ENCODE measurements at regions not wholly inside any gene's neighbourhood (a gene's known extent, or its start where the extent isn't known, plus 50 kb on each side); places are given as distances from the start of the nearest gene placed in this dataset.

DNA sequence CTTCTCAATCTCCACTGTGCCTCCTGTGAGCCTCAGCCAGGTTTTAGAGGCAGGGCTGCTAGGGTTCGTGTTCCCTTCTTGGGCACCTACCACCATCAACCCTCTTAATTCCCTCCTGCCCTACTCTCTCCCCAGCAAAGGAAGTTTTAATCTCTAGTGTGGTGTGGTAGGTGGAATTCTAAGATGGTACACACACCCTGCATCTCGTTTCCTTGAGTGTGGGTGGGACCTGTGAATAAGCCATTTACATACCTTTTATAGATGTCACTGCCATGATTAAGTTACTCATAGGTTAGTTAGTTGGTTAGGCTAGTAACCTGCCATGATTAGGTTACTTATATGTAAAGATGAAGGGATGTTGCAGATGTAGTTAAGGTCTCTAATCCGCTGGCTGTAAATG, 114.8 kb upstream of the VRK1 start:
- dilution Hi-C loops (cut with MboI; ENCODE audit: extremely low pct_ligation_motif_present, low sequenced_read_pairs) (no loop called here), intact Hi-C loops (cut with micrococcal nuclease) (no loop called here)
- H3K9ac ChIP-seq (replicated peaks; ENCODE audit: extremely low read depth, insufficient read depth, low read length), result no peak overlapping the region
- no peak overlapping the region for H3K4me3 ChIP-seq (replicated peaks in 1 of 3; ENCODE audit: insufficient read depth in 1 of 3, low read depth in 1 of 3, low read length in 3 of 3)
- DNase-seq (ENCODE audit: low read depth, low spot score) (no peak), FAIRE-seq (no peak)
- H2AFZ ChIP-seq (ENCODE audit: low read depth, low read length), result no peak overlapping the region
- BruUV-seq (replicated peaks), result no TSS peak
- H3K4me1 ChIP-seq (ENCODE audit: control insufficient read depth, extremely low read depth, insufficient read depth, low read length), result no peaks in the 10 kb centered on the region
- CTCF ChIA-PET, result no interaction called here
- no peaks in the 10 kb centered on the region for H3K79me2 ChIP-seq (ENCODE audit: control insufficient read depth, insufficient read depth, low read length)
- no peak overlapping the region for H3K4me2 ChIP-seq (ENCODE audit: insufficient read depth, low read length)
- H4K20me1 ChIP-seq (replicated peaks; ENCODE audit: control insufficient read depth, extremely low read depth, insufficient read depth, low read length), result no peaks in the 10 kb centered on the region
- H3K27me3 ChIP-seq (ENCODE audit: control insufficient read depth in 2 of 2, insufficient read depth in 2 of 2, low read length in 2 of 2), result no peaks in the 10 kb centered on the region
- TF ChIP-seq JUN (IDR thresholded peaks at IDR 0.05; ENCODE audit: borderline replicate concordance, insufficient read depth, insufficient read length, low read depth) (no peak), POLR2AphosphoS5 (IDR thresholded peaks at IDR 0.05; ENCODE audit: insufficient read depth, low read depth, low read length) (no peak), CTCF (IDR thresholded peaks at IDR 0.05; ENCODE audit: extremely low read depth in 1 of 2, insufficient read depth in 1 of 2, low read depth in 1 of 2, low read length in 2 of 2) (no peak), GATA2 (IDR thresholded peaks at IDR 0.05; ENCODE audit: insufficient read depth, insufficient read length, low read depth, low read length) (no peak), EZH2 (IDR thresholded peaks at IDR 0.05; ENCODE audit: borderline replicate concordance, low read depth, low read length, severe bottlenecking) (no peak), FOS (IDR thresholded peaks at IDR 0.05; ENCODE audit: borderline replicate concordance, insufficient read depth, low read length) (no peak), MYC (IDR thresholded peaks at IDR 0.05; ENCODE audit: low read depth, low read length) (no peak), POLR2A (IDR thresholded peaks at IDR 0.05; ENCODE audit: low read depth, low read length) (no peak)
- TF ChIP-seq, protein P1, sequence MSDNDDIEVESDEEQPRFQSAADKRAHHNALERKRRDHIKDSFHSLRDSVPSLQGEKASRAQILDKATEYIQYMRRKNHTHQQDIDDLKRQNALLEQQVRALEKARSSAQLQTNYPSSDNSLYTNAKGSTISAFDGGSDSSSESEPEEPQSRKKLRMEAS (IDR thresholded peaks at IDR 0.05; ENCODE audit: insufficient read depth, insufficient read length), result no peak
- H3K27ac ChIP-seq (ENCODE audit: insufficient read depth, low read depth, low read length), result no peak overlapping the region
- peaks cover 2% of the 10 kb centered on the region for H3K9me3 ChIP-seq (replicated peaks; ENCODE audit: control insufficient read depth, insufficient read depth, low read length)
- POLR2A ChIA-PET, result no interaction called here
- no peaks in the 10 kb centered on the region for H3K9me1 ChIP-seq (replicated peaks; ENCODE audit: control insufficient read depth, extremely low read depth, insufficient read depth, low read length)
- no peaks in the 10 kb centered on the region for H3K36me3 ChIP-seq (ENCODE audit: control insufficient read depth in 2 of 2, extremely low read depth in 1 of 2, insufficient read depth in 2 of 2, low read length in 2 of 2)

All from endothelial cell of umbilical vein (primary cell).